Naive thymus-derived CD8-positive, alpha-beta T cell (primary cell): ENCODE measurements at regions not wholly inside any gene's neighbourhood (a gene's known extent, or its start where the extent isn't known, plus 50 kb on each side); places are given as distances from the start of the nearest gene placed in this dataset.
"Not testable (repeated sequence)": the region's sequence is repeated elsewhere in the genome, so short reads cannot be mapped to it uniquely, and the experiment has no call there.

ENCODE experiments used
- ATAC-seq, 2 donors: fragments of 150-1000 bp; cut with Tn5 transposase in 1 of 2; sonication (Bioruptor Pico), chemical (Tn5 transposase) in 1 of 2; 1 replicate in 1 of 2; 2 replicates in 1 of 2; pipeline ENCODE4 v1.10.0; 2021; ENCODE audit warnings: mild to moderate bottlenecking in 2 of 2, moderate library complexity in 2 of 2
- POLR2A ChIA-PET: fragments of 350-600 bp; sonication (Branson Sonifier 250); formaldehyde crosslinking; loops from one replicate; lab custom pipeline; 2021; ENCODE audit warnings: antibody characterized with exemption; lab: Charles Lee
- DNase-seq, 10 donors: peaks; one replicate each; pipeline versions ENCODE4 v3.0.0 to v3.0.0-alpha.2; 2020 to 2022
- H3K27ac Mint-ChIP-seq, 10 donors: one replicate each; pipeline ENCODE4 v1.8.0; 2020 to 2022; ENCODE audit warnings: mild to moderate bottlenecking in 10 of 10, mixed read lengths in 10 of 10, moderate library complexity in 4 of 10, inconsistent platforms in 1 of 10
- H3K27me3 Mint-ChIP-seq, 5 donors: one replicate each; pipeline ENCODE4 v1.8.0; 2021 to 2022; ENCODE audit warnings: mixed read lengths in 5 of 5
- H3K36me3 Mint-ChIP-seq, 3 donors: one replicate each; pipeline ENCODE4 v1.8.0; 2020 to 2022; ENCODE audit warnings: mixed read lengths in 3 of 3, mild to moderate bottlenecking in 2 of 3, inconsistent platforms in 1 of 3
- H3K4me1 Mint-ChIP-seq, 4 donors: one replicate each; pipeline ENCODE4 v1.8.0; 2021 to 2022; ENCODE audit warnings: mixed read lengths in 4 of 4
- H3K4me3 Mint-ChIP-seq, 10 donors: one replicate each; pipeline ENCODE4 v1.8.0; 2020 to 2022; ENCODE audit warnings: mild to moderate bottlenecking in 10 of 10, mixed read lengths in 10 of 10, moderate library complexity in 6 of 10, inconsistent platforms in 1 of 10
- H3K9me3 Mint-ChIP-seq, 9 donors: one replicate each; pipeline ENCODE4 v1.8.0; 2020 to 2022; ENCODE audit warnings: mixed read lengths in 9 of 9, mild to moderate bottlenecking in 3 of 9, inconsistent platforms in 1 of 9, moderate library complexity in 1 of 9

- POLR2A ChIA-PET: no interaction called here
- H3K36me3 Mint-ChIP-seq: no peaks in the 10 kb centered on the region
- H3K4me1 Mint-ChIP-seq: no peaks in the 10 kb centered on the region
- H3K27ac Mint-ChIP-seq: no peak overlapping the region
- ATAC-seq (no peak), DNase-seq (no peak)
- no peaks in the 10 kb centered on the region for H3K27me3 Mint-ChIP-seq
- peaks cover 0 to 13% (median 5%) of the 10 kb centered on the region in 9 donors for H3K9me3 Mint-ChIP-seq
- H3K4me3 Mint-ChIP-seq: no peak overlapping the region
Measured at GRCh38 chr4:27791640-27792039, 931.0 kb downstream of the STIM2 start.

- Mint-ChIP-seq H3K36me3 (no peaks in the 10 kb centered on the region), H3K4me1 (no peaks in the 10 kb centered on the region), H3K27me3 (no peaks in the 10 kb centered on the region), H3K9me3 (peaks cover 0 to 16% (median 6%) of the 10 kb centered on the region in 9 donors), H3K4me3 (no peak overlapping the region), H3K27ac (no peak overlapping the region)
- ATAC-seq (no peak), DNase-seq (no peak)
- POLR2A ChIA-PET: no interaction called here
Measured at GRCh38 chr4:27807207-27807606, 946.6 kb downstream of the STIM2 start.

- H3K27ac Mint-ChIP-seq: no peak overlapping the region
- no peak overlapping the region for H3K4me3 Mint-ChIP-seq
- no peaks in the 10 kb centered on the region for H3K36me3 Mint-ChIP-seq
- H3K4me1 Mint-ChIP-seq: no peaks in the 10 kb centered on the region
- no peaks in the 10 kb centered on the region for H3K27me3 Mint-ChIP-seq
- POLR2A ChIA-PET: no interaction called here
- DNase-seq (no peak), ATAC-seq (no peak)
- H3K9me3 Mint-ChIP-seq: peaks cover 0 to 25% (median 11%) of the 10 kb centered on the region in 9 donors
Measured at GRCh38 chr4:27811948-27812347, 951.3 kb downstream of the STIM2 start.

GRCh38 chr4:27813226-27813625, 952.6 kb downstream of the STIM2 start:
- POLR2A ChIA-PET, ATAC-seq, H3K27me3 Mint-ChIP-seq, DNase-seq, H3K4me1 Mint-ChIP-seq, H3K36me3 Mint-ChIP-seq, H3K4me3 Mint-ChIP-seq, H3K27ac Mint-ChIP-seq: not testable (repeated sequence)
- H3K9me3 Mint-ChIP-seq: peaks cover 0 to 25% (median 11%) of the 10 kb centered on the region in 9 donors

- ATAC-seq, H3K4me1 Mint-ChIP-seq, H3K4me3 Mint-ChIP-seq, POLR2A ChIA-PET, DNase-seq, H3K36me3 Mint-ChIP-seq, H3K27ac Mint-ChIP-seq, H3K27me3 Mint-ChIP-seq: not testable (repeated sequence)
- H3K9me3 Mint-ChIP-seq: peaks cover 0 to 21% (median 11%) of the 10 kb centered on the region in 9 donors
Measured at GRCh38 chr4:27813699-27814425, 953.2 kb downstream of the STIM2 start.

- no peak for ATAC-seq
- H3K27ac Mint-ChIP-seq: no peak overlapping the region
- no peak for DNase-seq
- H3K9me3 Mint-ChIP-seq: peaks cover 0 to 13% (median 8%) of the 10 kb centered on the region in 9 donors
- H3K27me3 Mint-ChIP-seq: no peaks in the 10 kb centered on the region
- POLR2A ChIA-PET: no interaction called here
- no peaks in the 10 kb centered on the region for H3K4me1 Mint-ChIP-seq
- H3K4me3 Mint-ChIP-seq: no peak overlapping the region
- no peaks in the 10 kb centered on the region for H3K36me3 Mint-ChIP-seq
Measured at GRCh38 chr4:27819246-27819645, 958.6 kb downstream of the STIM2 start.

- no peak for DNase-seq
- ATAC-seq: no peak
- no peak overlapping the region for H3K27ac Mint-ChIP-seq
- no peaks in the 10 kb centered on the region for H3K4me1 Mint-ChIP-seq
- H3K27me3 Mint-ChIP-seq: no peaks in the 10 kb centered on the region
- POLR2A ChIA-PET: no interaction called here
- no peak overlapping the region for H3K4me3 Mint-ChIP-seq
- H3K9me3 Mint-ChIP-seq: peaks cover 0 to 8% (median 2%) of the 10 kb centered on the region in 9 donors
- no peaks in the 10 kb centered on the region for H3K36me3 Mint-ChIP-seq
Measured at GRCh38 chr4:27828843-27829242, 968.2 kb downstream of the STIM2 start.

- ATAC-seq (no peak), DNase-seq (no peak)
- no peak overlapping the region for H3K4me3 Mint-ChIP-seq
- no peaks in the 10 kb centered on the region for H3K27me3 Mint-ChIP-seq
- H3K36me3 Mint-ChIP-seq: no peaks in the 10 kb centered on the region
- POLR2A ChIA-PET: no interaction called here
- no peak overlapping the region for H3K27ac Mint-ChIP-seq
- H3K4me1 Mint-ChIP-seq: no peaks in the 10 kb centered on the region
- peaks cover 0 to 10% (median 2%) of the 10 kb centered on the region in 9 donors for H3K9me3 Mint-ChIP-seq
Measured at GRCh38 chr4:27830251-27830650, 969.6 kb downstream of the STIM2 start.

- ATAC-seq (no peak), DNase-seq (no peak)
- POLR2A ChIA-PET: no interaction called here
- Mint-ChIP-seq H3K27me3 (no peaks in the 10 kb centered on the region), H3K36me3 (no peaks in the 10 kb centered on the region), H3K9me3 (peaks cover 0 to 19% (median 4%) of the 10 kb centered on the region in 9 donors), H3K4me1 (no peaks in the 10 kb centered on the region), H3K27ac (no peak overlapping the region), H3K4me3 (no peak overlapping the region)
Measured at GRCh38 chr4:27835851-27836250, 975.2 kb downstream of the STIM2 start.

GRCh38 chr4:27836523-27836922, 975.9 kb downstream of the STIM2 start:
- no peaks in the 10 kb centered on the region for H3K27me3 Mint-ChIP-seq
- ATAC-seq (no peak), DNase-seq (no peak)
- H3K4me1 Mint-ChIP-seq: no peaks in the 10 kb centered on the region
- H3K4me3 Mint-ChIP-seq: no peak overlapping the region
- H3K9me3 Mint-ChIP-seq: peaks cover 1 to 26% (median 7%) of the 10 kb centered on the region in 9 donors
- POLR2A ChIA-PET: no interaction called here
- H3K27ac Mint-ChIP-seq: no peak overlapping the region
- H3K36me3 Mint-ChIP-seq: no peaks in the 10 kb centered on the region

- Mint-ChIP-seq H3K27ac (no peak overlapping the region), H3K36me3 (no peaks in the 10 kb centered on the region)
- POLR2A ChIA-PET: no interaction called here
Measured at GRCh38 chr4:27843776-27844175, 983.1 kb downstream of the STIM2 start.

GRCh38 chr4:27844376-27844775, 983.7 kb downstream of the STIM2 start:
- no peak overlapping the region for H3K4me3 Mint-ChIP-seq
- DNase-seq: no peak
- no peaks in the 10 kb centered on the region for H3K4me1 Mint-ChIP-seq
- no peak for ATAC-seq
- peaks cover 0 to 16% (median 2%) of the 10 kb centered on the region in 9 donors for H3K9me3 Mint-ChIP-seq
- no peaks in the 10 kb centered on the region for H3K27me3 Mint-ChIP-seq
- H3K27ac Mint-ChIP-seq: no peak overlapping the region
- POLR2A ChIA-PET: no interaction called here
- no peaks in the 10 kb centered on the region for H3K36me3 Mint-ChIP-seq

More at GRCh38 chr4:27843776-27844175, 983.1 kb downstream of the STIM2 start:
- ATAC-seq: no peak
- Mint-ChIP-seq H3K9me3 (peaks cover 0 to 16% (median 2%) of the 10 kb centered on the region in 9 donors), H3K4me3 (no peak overlapping the region), H3K27me3 (no peaks in the 10 kb centered on the region), H3K4me1 (no peaks in the 10 kb centered on the region)
- DNase-seq: no peak

- Mint-ChIP-seq H3K4me3 (no peak overlapping the region), H3K36me3 (no peaks in the 10 kb centered on the region), H3K9me3 (peaks cover 0 to 4% (median under 1%) of the 10 kb centered on the region in 9 donors), H3K27me3 (no peaks in the 10 kb centered on the region), H3K4me1 (no peaks in the 10 kb centered on the region), H3K27ac (no peak overlapping the region)
- DNase-seq: no peak
- ATAC-seq: no peak
- POLR2A ChIA-PET: no interaction called here
Measured at GRCh38 chr4:27846951-27847350, 986.3 kb downstream of the STIM2 start.

GRCh38 chr4:27861381-27861787, 1000.7 kb downstream of the STIM2 start:
- no peak for DNase-seq
- Mint-ChIP-seq H3K36me3 (peaks cover 0 to 2% (median 0%) of the 10 kb centered on the region in 3 donors), H3K4me1 (no peaks in the 10 kb centered on the region), H3K4me3 (no peak overlapping the region), H3K27me3 (no peaks in the 10 kb centered on the region), H3K27ac (no peak overlapping the region), H3K9me3 (peaks cover 0 to 11% (median 2%) of the 10 kb centered on the region in 9 donors)
- ATAC-seq: no peak
- POLR2A ChIA-PET: no interaction called here
